ENCODE measurements at regions not wholly inside any gene's neighbourhood (a gene's known extent, or its start where the extent isn't known, plus 50 kb on each side); places are given as distances from the start of the nearest gene placed in this dataset.

DNA sequence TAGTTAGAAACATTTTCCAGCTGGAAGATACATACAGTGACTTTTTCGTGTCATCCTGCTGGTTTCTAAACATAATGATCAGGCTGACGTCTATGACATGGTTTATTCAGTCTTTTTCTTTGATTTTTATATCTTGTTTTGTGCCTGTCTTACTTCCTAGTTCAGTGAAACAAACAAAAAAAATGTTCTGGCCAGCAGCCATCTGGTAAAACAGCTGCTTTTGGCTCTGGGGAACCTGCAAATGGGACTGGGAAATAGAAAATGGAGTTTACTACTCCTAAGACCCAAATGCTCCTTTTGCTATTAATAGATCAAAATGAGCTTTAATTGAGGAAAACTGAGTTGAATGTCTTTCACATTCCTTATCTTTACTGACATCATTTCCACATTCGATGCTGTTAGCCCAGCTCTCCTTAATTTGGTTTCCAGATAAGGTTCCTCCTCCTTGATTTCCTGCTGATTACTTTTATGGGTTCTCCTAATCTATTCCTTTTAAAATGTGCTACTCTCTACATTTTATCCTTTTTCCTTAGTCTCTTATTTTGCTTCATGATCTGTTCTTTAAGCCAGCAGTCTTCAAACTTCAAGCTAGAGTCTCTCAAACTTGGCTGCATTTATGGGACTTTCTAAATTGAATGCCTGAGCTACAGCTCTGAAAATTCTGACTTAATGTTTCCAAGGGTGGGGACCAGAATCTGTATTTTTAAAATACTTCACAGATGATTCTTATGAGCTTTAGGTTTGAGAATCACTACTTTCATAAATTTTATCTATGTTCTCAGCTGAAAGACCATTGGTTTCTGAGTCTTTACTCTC, 499.5 kb downstream of the ANKRD50 start:
- TF ChIP-seq CTCF (IDR thresholded peaks at IDR 0.05) (no peak), POLR2A (IDR thresholded peaks at IDR 0.05) (no peak)

Data from suprapubic skin (tissue), 3 donors.